Pancreas (tissue), 10 donors: ENCODE measurements at regions not wholly inside any gene's neighbourhood (a gene's known extent, or its start where the extent isn't known, plus 50 kb on each side); places are given as distances from the start of the nearest gene placed in this dataset.
A peak's percentile ranks its signal among the peaks of the same experiment; 100 is the strongest.
"Not testable (repeated sequence)": the region's sequence is repeated elsewhere in the genome, so short reads cannot be mapped to it uniquely, and the experiment has no call there.

ENCODE experiments used
- ATAC-seq, 4 donors: fragments of 200-7000 bp; cut with Tn5 transposase; one replicate each; pipeline versions ENCODE4 v1.8.0 to v1.9.1; 2020; ENCODE audit warnings: mild to moderate bottlenecking in 4 of 4, moderate library complexity in 4 of 4
- DNase-seq, 6 donors: peaks; one replicate each; pipeline ENCODE4 v3.0.0-alpha.2; 2020
- FAIRE-seq: peaks from 2 replicates; lab custom pipeline; 2012; peaks lifted over from hg19 to GRCh38; lab: Jason Lieb, UNC
- H3K27ac ChIP-seq, 4 donors: fragments of 200-600 bp; sonication (generic); 1 replicate in 3 of 4; 2 replicates in 1 of 4; pipeline versions ENCODE4 v1.5.0 to v1.8.0; 2020
- H3K27me3 ChIP-seq, 4 donors: fragments of 200-600 bp; one replicate each; pipeline ENCODE4 v1.8.0; 2021
- H3K36me3 ChIP-seq, 3 donors: fragments of 200-600 bp; sonication (generic) in 1 of 3; one replicate each; pipeline versions ENCODE4 v1.5.0 to v1.8.0; 2020 to 2021
- H3K4me1 ChIP-seq, 3 donors: fragments of 200-600 bp; one replicate each; pipeline ENCODE4 v1.8.0; 2021
- H3K4me3 ChIP-seq, 4 donors: fragments of 200-600 bp; sonication (generic) in 2 of 4; one replicate each; pipeline versions ENCODE4 v1.5.0 to v1.8.0; 2020 to 2021
- H3K9me3 ChIP-seq, 4 donors: fragments of 200-600 bp; one replicate each; pipeline ENCODE4 v1.8.0; 2021
- CTCF ChIP-seq, 4 donors: fragments of 200-600 bp; sonication (generic) in 3 of 4; IDR thresholded peaks; one replicate each; pipeline versions ENCODE4 v1.5.0 to v1.8.0; 2021; ENCODE audit warnings: antibody characterized with exemption in 4 of 4
- WGBS, 2 donors: extraction: QIAGEN DNeasy Blood & Tissue Kit; methylation state at CpG; one replicate each; pipeline ENCODE4 v1.1.7; 2013; 5-methylcytosine and 5-hydroxymethylcytosine counted together
- intact Hi-C, 3 donors: fragments of 100-400 bp; cut with DNase I; formaldehyde crosslinking; loops; one replicate each; pipeline versions ENCODE4 v1.11.1 to v1.14.2; 2022
- donor health status: healthy with polysubstance abuse.
- donor health status: DM: no; HTN: no; CAD: no; lungs with moderate emphysema.
- donor health status: DM: no; HTN: no; CAD: no.
- donor health status: control.
- donor health status: control.
- donor health status: Bipolar disorder and iron deficiency.
- donor health status: DM: yes; HTN: yes; CAD: no.
- donor health status: DM: no; HTN: no; CAD: no.
- donor health status: DM: no; HTN: no; CAD: no.
- donor health status: DM: yes; HTN: yes; CAD: no.

GRCh38 chrX:153266140-153266539 is 55.4 kb downstream of the PNMA6F start:
- ATAC-seq, H3K4me3 ChIP-seq, H3K9me3 ChIP-seq, H3K36me3 ChIP-seq, FAIRE-seq, H3K27ac ChIP-seq, H3K27me3 ChIP-seq, H3K4me1 ChIP-seq, intact Hi-C loops: not testable (repeated sequence)
- 92% methylated on average over 6 of the region's 16 CpGs; no CpG with 5 or more reads in 1 of the 2 donors for WGBS, 2 donors
- peak in 1 of 6 donors; percentile 9 for DNase-seq

- WGBS, 2 donors, result no CpG with 5 or more reads among the region's 4 CpGs
- H3K4me3 ChIP-seq, H3K27ac ChIP-seq, FAIRE-seq, H3K9me3 ChIP-seq, H3K36me3 ChIP-seq, H3K4me1 ChIP-seq, DNase-seq, intact Hi-C loops, H3K27me3 ChIP-seq: not testable (repeated sequence)
- ATAC-seq, result peak; percentile 50 to 82 (median 69)
Observed at GRCh38 chrX:153260468-153260867, 61.1 kb downstream of the PNMA6F start.

GRCh38 chrX:153253239-153253638 is 68.3 kb downstream of the PNMA6F start:
- H3K4me1 ChIP-seq, H3K4me3 ChIP-seq, FAIRE-seq, H3K27ac ChIP-seq, H3K36me3 ChIP-seq, H3K27me3 ChIP-seq, DNase-seq, ATAC-seq, intact Hi-C loops, H3K9me3 ChIP-seq: not testable (repeated sequence)
- no CpG with 5 or more reads among the region's 7 CpGs for WGBS, 2 donors

- ATAC-seq, H3K36me3 ChIP-seq, FAIRE-seq, H3K4me1 ChIP-seq, intact Hi-C loops, H3K27me3 ChIP-seq, H3K27ac ChIP-seq, H3K9me3 ChIP-seq, H3K4me3 ChIP-seq: not testable (repeated sequence)
- WGBS, 2 donors, result 78 to 94% methylated on average over 3 to 6 of the region's 20 CpGs
- DNase-seq, result peak in 1 of 6 donors; percentile 43
Observed at GRCh38 chrX:153252378-153253129, 69.0 kb downstream of the PNMA6F start.

GRCh38 chrX:153251952-153252351 is 69.6 kb downstream of the PNMA6F start:
- H3K27ac ChIP-seq, H3K4me1 ChIP-seq, H3K9me3 ChIP-seq, FAIRE-seq, H3K36me3 ChIP-seq, H3K4me3 ChIP-seq, intact Hi-C loops, H3K27me3 ChIP-seq, ATAC-seq: not testable (repeated sequence)
- 67 to 83% methylated on average over 2 to 4 of the region's 12 CpGs for WGBS, 2 donors
- peak in 1 of 6 donors; percentile 47 for DNase-seq

- peaks cover 0 to 16% (median 2%) of the 10 kb centered on the region in 4 donors for H3K27me3 ChIP-seq
- H3K4me3 ChIP-seq, FAIRE-seq, DNase-seq, H3K27ac ChIP-seq, H3K4me1 ChIP-seq, intact Hi-C loops, H3K9me3 ChIP-seq, H3K36me3 ChIP-seq, ATAC-seq: not testable (repeated sequence)
- WGBS, 2 donors, result no CpG with 5 or more reads among the region's 1 CpG
Observed at GRCh38 chrX:153250762-153251161, 70.8 kb downstream of the PNMA6F start.

- intact Hi-C loops, result no loop called here
- ATAC-seq, result peak in 1 of 4 donors; percentile 74
- H3K27ac ChIP-seq, result no peak overlapping the region
- H3K36me3 ChIP-seq, result no peaks in the 10 kb centered on the region
- no peak for TF ChIP-seq CTCF (IDR thresholded peaks at IDR 0.05)
- WGBS, 2 donors, result 30 to 33% methylated on average over 4 of the region's 4 CpGs
- H3K4me1 ChIP-seq, result no peaks in the 10 kb centered on the region
- peaks cover 0 to 45% (median 4%) of the 10 kb centered on the region in 4 donors for H3K27me3 ChIP-seq
- FAIRE-seq, result no peak
- H3K9me3 ChIP-seq, result no peaks in the 10 kb centered on the region
- no peak for DNase-seq
- H3K4me3 ChIP-seq, result no peak overlapping the region
Observed at GRCh38 chrX:153245288-153245731, 66.2 kb downstream of the MAGEA1 start.

- WGBS, 2 donors, result 57 to 62% methylated on average over 5 of the region's 5 CpGs
- Histone ChIP-seq H3K9me3 (no peaks in the 10 kb centered on the region), H3K27ac (no peak overlapping the region), H3K36me3 (no peaks in the 10 kb centered on the region), H3K27me3 (peaks cover 0 to 45% (median 4%) of the 10 kb centered on the region in 4 donors), H3K4me3 (no peak overlapping the region), H3K4me1 (no peaks in the 10 kb centered on the region)
- no peak for ATAC-seq
- no peak for TF ChIP-seq CTCF (IDR thresholded peaks at IDR 0.05)
- FAIRE-seq, result no peak
- DNase-seq, result no peak
- intact Hi-C loops, result no loop called here
Observed at GRCh38 chrX:153244767-153245166, 65.7 kb downstream of the MAGEA1 start.
